Mesenchymal stem cell (in vitro differentiated cells and primary cell): ENCODE measurements at regions not wholly inside any gene's neighbourhood (a gene's known extent, or its start where the extent isn't known, plus 50 kb on each side); places are given as distances from the start of the nearest gene placed in this dataset.
"Not testable (repeated sequence)": the region's sequence is repeated elsewhere in the genome, so short reads cannot be mapped to it uniquely, and the experiment has no call there.

Source experiments
- DNase-seq: peaks from one replicate; pipeline ENCODE4 v3.0.0-alpha.2; 2013
- H2AFZ ChIP-seq: one replicate; pipeline ENCODE4 v1.6.1; 2013; ENCODE audit warnings: low read depth, mild to moderate bottlenecking, control low read depth, inconsistent platforms, low read length, moderate library complexity
- H2AK5ac ChIP-seq: 2 replicates; pipeline ENCODE4 v1.6.1; 2013; ENCODE audit warnings: low read length, moderate library complexity, mild to moderate bottlenecking, inconsistent platforms; ENCODE audit not compliant: severe bottlenecking
- H2BK120ac ChIP-seq: one replicate; pipeline ENCODE4 v1.6.1; 2013; ENCODE audit warnings: low read depth, mild to moderate bottlenecking, inconsistent platforms, low read length, moderate library complexity
- H2BK12ac ChIP-seq, 2 experiments: one replicate each; pipeline ENCODE4 v1.6.1; 2013; ENCODE audit warnings: inconsistent platforms in 2 of 2, low read length in 2 of 2, mild to moderate bottlenecking in 2 of 2, moderate library complexity in 2 of 2, control low read depth in 1 of 2
- H2BK15ac ChIP-seq: one replicate; pipeline ENCODE4 v1.6.1; 2013; ENCODE audit warnings: mild to moderate bottlenecking, low read depth, inconsistent platforms; ENCODE audit not compliant: poor library complexity, severe bottlenecking
- H2BK5ac ChIP-seq: 2 replicates; pipeline ENCODE4 v1.6.1; 2013; ENCODE audit warnings: low read depth, mild to moderate bottlenecking, low read length, control low read depth, inconsistent platforms; ENCODE audit not compliant: poor library complexity, severe bottlenecking
- H3K14ac ChIP-seq, 2 experiments: one replicate each; pipeline ENCODE4 v1.6.1; 2013; ENCODE audit warnings: inconsistent platforms in 2 of 2, low read length in 2 of 2, control low read depth in 1 of 2, mild to moderate bottlenecking in 1 of 2, moderate library complexity in 1 of 2
- H3K18ac ChIP-seq, 2 experiments: one replicate each; pipeline ENCODE4 v1.6.1; 2013; ENCODE audit warnings: inconsistent platforms in 2 of 2, low read length in 2 of 2, control low read depth in 1 of 2, low read depth in 1 of 2, mild to moderate bottlenecking in 1 of 2
- H3K23ac ChIP-seq, 2 experiments: one replicate each; pipeline ENCODE4 v1.6.1; 2013; ENCODE audit warnings: inconsistent platforms in 2 of 2, low read length in 2 of 2, mild to moderate bottlenecking in 2 of 2, moderate library complexity in 2 of 2, control low read depth in 1 of 2
- H3K27ac ChIP-seq: 2 replicates; pipeline ENCODE4 v1.5.1; 2013; ENCODE audit warnings: mild to moderate bottlenecking, moderate library complexity, low read length, control low read depth, inconsistent platforms; ENCODE audit not compliant: poor library complexity, severe bottlenecking
- H3K27me3 ChIP-seq, 2 experiments: 2 replicates each; pipeline versions ENCODE4 v1.6.1 to v1.7.0; 2013; ENCODE audit warnings: low read length in 2 of 2, mild to moderate bottlenecking in 2 of 2, moderate library complexity in 2 of 2, control low read depth in 1 of 2, inconsistent platforms in 1 of 2; ENCODE audit not compliant: control insufficient read depth in 1 of 2, insufficient read depth in 1 of 2
- H3K36me3 ChIP-seq, 2 experiments: 2 replicates each; pipeline versions ENCODE4 v1.6.1 to v1.7.0; 2013; ENCODE audit warnings: low read length in 2 of 2, control low read depth in 1 of 2, inconsistent platforms in 1 of 2, low read depth in 1 of 2, mild to moderate bottlenecking in 1 of 2; ENCODE audit not compliant: insufficient read depth in 2 of 2, control insufficient read depth in 1 of 2
- H3K4ac ChIP-seq, 2 experiments: one replicate each; pipeline ENCODE4 v1.6.1; 2013; ENCODE audit warnings: inconsistent platforms in 2 of 2, low read length in 2 of 2, mild to moderate bottlenecking in 2 of 2, moderate library complexity in 2 of 2, control low read depth in 1 of 2, low read depth in 1 of 2
- H3K4me1 ChIP-seq: 2 replicates; pipeline ENCODE4 v1.6.1; 2013; ENCODE audit warnings: low read depth, low read length, control low read depth; ENCODE audit not compliant: control insufficient read depth, insufficient read depth
- H3K4me2 ChIP-seq: 2 replicates; pipeline ENCODE4 v1.6.1; 2013; ENCODE audit warnings: low read length, mild to moderate bottlenecking, inconsistent platforms; ENCODE audit not compliant: poor library complexity, severe bottlenecking
- H3K4me3 ChIP-seq, 2 experiments: 2 replicates each; pipeline versions ENCODE4 v1.5.1 to v1.7.0; 2013; ENCODE audit warnings: low read length in 2 of 2, mild to moderate bottlenecking in 2 of 2, control low read depth in 1 of 2, low read depth in 1 of 2; ENCODE audit not compliant: insufficient read depth in 1 of 2
- H3K79me1 ChIP-seq: replicated peaks from 2 replicates; pipeline ENCODE4 v1.6.1; 2013; ENCODE audit warnings: mild to moderate bottlenecking, control low read depth, low read length, inconsistent platforms; ENCODE audit not compliant: poor library complexity, severe bottlenecking
- H3K9ac ChIP-seq: 2 replicates; pipeline ENCODE4 v1.7.0; 2013; ENCODE audit warnings: mild to moderate bottlenecking, low read length, moderate library complexity
- H3K9me3 ChIP-seq: 2 replicates; pipeline ENCODE4 v1.7.0; 2013; ENCODE audit warnings: mild to moderate bottlenecking, low read length; ENCODE audit not compliant: control insufficient read depth
- H4K8ac ChIP-seq: one replicate; pipeline ENCODE4 v1.6.1; 2013; ENCODE audit warnings: inconsistent platforms, mild to moderate bottlenecking, low read length, moderate library complexity
- H4K91ac ChIP-seq: one replicate; pipeline ENCODE4 v1.6.1; 2013; ENCODE audit warnings: mild to moderate bottlenecking, low read length, inconsistent platforms
- WGBS: methylation state at CpG from one replicate; pipeline ENCODE4 v1.1.7; 2013; ENCODE audit warnings: mixed read lengths; 5-methylcytosine and 5-hydroxymethylcytosine counted together

GRCh38 chr5:52024359-52024758, 641.1 kb downstream of the ISL1 start:
- WGBS: 76% methylated on average over 3 of the region's 3 CpGs
- peak; percentile 2 for DNase-seq
- no peak overlapping the region for H2BK15ac ChIP-seq

GRCh38 chr5:52029836-52030235, 646.6 kb downstream of the ISL1 start:
- DNase-seq, H3K4me3 ChIP-seq, H2AK5ac ChIP-seq, H3K79me1 ChIP-seq, H2BK120ac ChIP-seq, H3K4me1 ChIP-seq, H3K4me2 ChIP-seq, H3K14ac ChIP-seq, H4K8ac ChIP-seq, H3K9ac ChIP-seq, H2BK12ac ChIP-seq, H3K27ac ChIP-seq, H2AFZ ChIP-seq, H3K36me3 ChIP-seq, H3K9me3 ChIP-seq, H3K18ac ChIP-seq, H3K27me3 ChIP-seq, H2BK5ac ChIP-seq, H4K91ac ChIP-seq, H2BK15ac ChIP-seq, H3K4ac ChIP-seq, H3K23ac ChIP-seq: not testable (repeated sequence)
- 95% methylated on average over 6 of the region's 7 CpGs for WGBS

More at GRCh38 chr5:52024359-52024758, 641.1 kb downstream of the ISL1 start:
- Histone ChIP-seq H3K4me2 (no peak overlapping the region), H3K18ac (no peak overlapping the region), H3K14ac (no peak overlapping the region), H3K4me1 (no peaks in the 10 kb centered on the region), H2AK5ac (no peak overlapping the region), H3K4ac (no peak overlapping the region), H3K27ac (no peak overlapping the region), H3K23ac (no peak overlapping the region), H3K79me1 (no peaks in the 10 kb centered on the region), H2AFZ (no peak overlapping the region), H2BK5ac (no peak overlapping the region), H3K27me3 (no peaks in the 10 kb centered on the region), H2BK12ac (no peak overlapping the region), H3K9ac (no peak overlapping the region), H3K4me3 (no peak overlapping the region), H4K8ac (no peak overlapping the region), H3K9me3 (no peaks in the 10 kb centered on the region), H2BK120ac (no peak overlapping the region), H4K91ac (no peak overlapping the region), H3K36me3 (no peaks in the 10 kb centered on the region)

DNA sequence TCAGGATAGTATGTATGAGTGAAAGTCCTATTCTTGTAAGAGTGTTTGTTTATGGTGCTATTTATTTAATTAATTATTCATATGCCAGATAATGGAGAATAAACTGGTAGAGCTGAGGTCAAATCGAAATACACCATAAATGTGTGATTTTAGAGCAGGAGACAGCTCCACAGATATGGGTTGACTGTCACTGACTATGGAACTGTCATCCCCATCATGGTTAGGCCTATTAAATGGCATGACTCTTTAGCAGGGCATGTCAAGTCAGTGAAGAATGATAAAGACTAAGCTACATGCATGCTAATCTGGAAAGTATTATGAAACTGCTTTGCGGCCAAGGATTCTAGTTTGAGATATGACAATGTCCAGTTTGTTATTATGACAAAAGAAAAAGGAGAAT, 658.6 kb downstream of the ISL1 start:
- no peaks in the 10 kb centered on the region for H3K79me1 ChIP-seq
- no peak overlapping the region for H3K23ac ChIP-seq
- no peak overlapping the region for H3K4me3 ChIP-seq
- DNase-seq: no peak
- WGBS: 88% methylated on average over 2 of the region's 2 CpGs
- no peak overlapping the region for H3K14ac ChIP-seq
- H3K27me3 ChIP-seq: no peaks in the 10 kb centered on the region
- H3K18ac ChIP-seq: no peak overlapping the region
- H2AFZ ChIP-seq: no peak overlapping the region
- no peak overlapping the region for H3K4ac ChIP-seq
- H4K8ac ChIP-seq: no peak overlapping the region
- no peak overlapping the region for H3K9ac ChIP-seq
- H3K4me1 ChIP-seq: no peaks in the 10 kb centered on the region
- H2BK5ac ChIP-seq: no peak overlapping the region
- H3K36me3 ChIP-seq: no peaks in the 10 kb centered on the region
- no peak overlapping the region for H3K4me2 ChIP-seq
- no peak overlapping the region for H4K91ac ChIP-seq
- H2AK5ac ChIP-seq: no peak overlapping the region
- no peak overlapping the region for H3K27ac ChIP-seq
- no peak overlapping the region for H2BK120ac ChIP-seq
- H3K9me3 ChIP-seq: no peaks in the 10 kb centered on the region
- H2BK15ac ChIP-seq: no peak overlapping the region
- no peak overlapping the region for H2BK12ac ChIP-seq

DNA sequence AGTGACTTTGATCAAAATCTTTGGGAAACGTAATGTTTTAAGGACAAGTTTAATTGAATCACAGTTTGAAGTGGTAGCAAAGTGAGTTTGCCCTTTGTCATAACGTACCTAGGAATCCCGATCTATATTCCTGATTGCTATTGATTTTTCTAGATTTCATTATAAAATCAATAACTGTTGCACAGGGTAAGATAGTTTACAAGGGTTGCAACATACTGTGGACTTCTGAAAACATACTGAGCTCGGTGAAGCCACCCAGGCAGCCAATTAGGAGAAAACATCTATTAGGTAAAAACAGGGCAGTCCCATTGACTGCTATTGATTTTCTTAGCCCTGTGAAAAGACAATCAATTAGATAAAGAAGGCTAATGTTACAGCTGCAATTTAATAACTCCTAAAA, 659.9 kb downstream of the ISL1 start:
- WGBS: 80% methylated on average over 1 of the region's 4 CpGs
- Histone ChIP-seq H3K27ac (no peak overlapping the region), H3K9ac (no peak overlapping the region), H2BK120ac (no peak overlapping the region), H2AK5ac (no peak overlapping the region), H3K4me2 (no peak overlapping the region), H3K4me3 (no peak overlapping the region), H3K36me3 (no peaks in the 10 kb centered on the region), H2BK5ac (no peak overlapping the region), H3K4me1 (no peaks in the 10 kb centered on the region), H4K8ac (no peak overlapping the region), H3K23ac (no peak overlapping the region), H3K4ac (no peak overlapping the region), H3K18ac (no peak overlapping the region), H2BK12ac (no peak overlapping the region), H2AFZ (no peak overlapping the region), H4K91ac (no peak overlapping the region), H3K14ac (no peak overlapping the region), H3K9me3 (no peaks in the 10 kb centered on the region), H3K79me1 (no peaks in the 10 kb centered on the region), H3K27me3 (no peaks in the 10 kb centered on the region), H2BK15ac (no peak overlapping the region)
- no peak for DNase-seq
